WTC11 (cell line): ENCODE measurements at regions not wholly inside any gene's neighbourhood (a gene's known extent, or its start where the extent isn't known, plus 50 kb on each side); places are given as distances from the start of the nearest gene placed in this dataset.

ENCODE experiments used
- ELF4 ChIP-seq: sonication (generic); formaldehyde crosslinking; IDR thresholded peaks from 2 replicates; pipeline ENCODE4 v1.8.1; 2022; ENCODE audit warnings: low read depth, mild to moderate bottlenecking, moderate library complexity, missing genetic modification reagents
- GTF2I ChIP-seq: fragments of 250-450 bp; sonication (Bioruptor Pico); conservative IDR thresholded peaks from 2 replicates; pipeline ENCODE4 v1.4.0; 2021; ENCODE audit warnings: mild to moderate bottlenecking
- NFE2L1 ChIP-seq: sonication (generic); formaldehyde crosslinking; IDR thresholded peaks from 2 replicates; pipeline ENCODE4 v1.8.1; 2023; ENCODE audit warnings: missing genetic modification reagents
- NFYB ChIP-seq: sonication (generic); formaldehyde crosslinking; conservative IDR thresholded peaks from 2 replicates; pipeline ENCODE4 v1.8.0; 2022; ENCODE audit warnings: low read depth, missing genetic modification reagents
- NR2C2 ChIP-seq: sonication (generic); formaldehyde crosslinking; IDR thresholded peaks from 2 replicates; pipeline ENCODE4 v1.8.0; 2022; ENCODE audit warnings: mild to moderate bottlenecking, missing genetic modification reagents
- TEAD1 ChIP-seq: sonication (generic); formaldehyde crosslinking; IDR thresholded peaks from 2 replicates; pipeline ENCODE4 v1.8.0; 2022; ENCODE audit warnings: mild to moderate bottlenecking, missing genetic modification reagents
- ZNF317 ChIP-seq: sonication (generic); formaldehyde crosslinking; IDR thresholded peaks from 2 replicates; pipeline ENCODE4 v1.8.1; 2023; ENCODE audit warnings: low read depth, mild to moderate bottlenecking, moderate library complexity, missing genetic modification reagents, borderline replicate concordance
- TF ChIP-seq, protein P1 (sequence below): fragments of 200-600 bp; IDR thresholded peaks from 2 replicates; pipeline ENCODE4 v1.8.0; 2022; ENCODE audit warnings: antibody characterized with exemption
- TF ChIP-seq, protein P2 (sequence below): sonication (generic); formaldehyde crosslinking; IDR thresholded peaks from 2 replicates; pipeline ENCODE4 v1.8.1; 2022; ENCODE audit warnings: low read depth, missing genetic modification reagents, borderline replicate concordance
- TF ChIP-seq, protein P3 (sequence below): sonication (generic); formaldehyde crosslinking; conservative IDR thresholded peaks from 2 replicates; pipeline ENCODE4 v1.8.1; 2022; ENCODE audit warnings: mild to moderate bottlenecking, missing genetic modification reagents
- TF ChIP-seq, protein P4 (sequence below): sonication (generic); formaldehyde crosslinking; IDR thresholded peaks from 2 replicates; pipeline ENCODE4 v1.8.0; 2023; ENCODE audit warnings: missing genetic modification reagents
- TF ChIP-seq, protein P5 (sequence below): fragments of 250-450 bp; sonication (Bioruptor Pico); IDR thresholded peaks from 2 replicates; pipeline ENCODE4 v1.9.0; 2021; ENCODE audit warnings: mild to moderate bottlenecking
- TF ChIP-seq, protein P6 (sequence below): sonication (generic); formaldehyde crosslinking; IDR thresholded peaks from 2 replicates; pipeline ENCODE4 v1.8.1; 2023; ENCODE audit warnings: mild to moderate bottlenecking, missing genetic modification reagents, moderate library complexity

DNA sequence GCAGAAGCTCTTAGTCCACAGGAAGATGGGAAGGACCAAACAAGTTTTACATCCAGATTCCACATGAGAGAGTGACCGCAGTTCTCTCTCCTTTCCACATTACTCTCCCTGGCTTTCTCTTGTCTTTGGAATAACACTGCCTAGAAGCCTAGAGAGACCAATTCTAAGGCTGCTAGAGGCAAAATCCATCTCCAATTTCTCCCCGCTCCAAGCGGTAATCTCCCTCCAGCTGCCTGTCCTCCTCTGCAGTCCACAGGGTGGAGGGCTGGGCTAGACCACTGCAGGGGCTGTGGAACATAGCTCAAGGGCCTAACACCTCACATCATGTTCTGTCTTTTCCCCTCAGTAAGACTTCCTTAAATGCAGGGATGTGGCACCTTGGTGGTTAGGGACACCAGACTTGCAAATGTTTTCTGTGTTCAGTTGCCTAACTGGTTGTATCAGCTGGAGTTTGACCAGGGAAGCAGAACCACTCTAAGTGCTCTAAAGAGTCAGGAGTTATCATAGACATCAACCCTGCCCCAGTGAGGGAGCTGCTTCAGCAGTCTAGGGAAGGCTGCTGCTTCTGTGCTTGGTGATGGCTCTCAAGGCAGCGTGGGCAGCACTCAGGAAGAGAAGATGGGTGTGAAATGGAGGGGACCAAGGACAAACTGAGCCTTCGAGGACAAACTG lies 423.1 kb downstream of the BCOR start:
- TF ChIP-seq NR2C2 (CRISPR knock-in tag) (no peak), TEAD1 (CRISPR knock-in tag) (no peak), NFE2L1 (no peak), ELF4 (CRISPR knock-in tag) (no peak), ZNF317 (CRISPR knock-in tag) (no peak), GTF2I (CRISPR knock-in tag) (no peak), NFYB (no peak)
- TF ChIP-seq, protein P1, sequence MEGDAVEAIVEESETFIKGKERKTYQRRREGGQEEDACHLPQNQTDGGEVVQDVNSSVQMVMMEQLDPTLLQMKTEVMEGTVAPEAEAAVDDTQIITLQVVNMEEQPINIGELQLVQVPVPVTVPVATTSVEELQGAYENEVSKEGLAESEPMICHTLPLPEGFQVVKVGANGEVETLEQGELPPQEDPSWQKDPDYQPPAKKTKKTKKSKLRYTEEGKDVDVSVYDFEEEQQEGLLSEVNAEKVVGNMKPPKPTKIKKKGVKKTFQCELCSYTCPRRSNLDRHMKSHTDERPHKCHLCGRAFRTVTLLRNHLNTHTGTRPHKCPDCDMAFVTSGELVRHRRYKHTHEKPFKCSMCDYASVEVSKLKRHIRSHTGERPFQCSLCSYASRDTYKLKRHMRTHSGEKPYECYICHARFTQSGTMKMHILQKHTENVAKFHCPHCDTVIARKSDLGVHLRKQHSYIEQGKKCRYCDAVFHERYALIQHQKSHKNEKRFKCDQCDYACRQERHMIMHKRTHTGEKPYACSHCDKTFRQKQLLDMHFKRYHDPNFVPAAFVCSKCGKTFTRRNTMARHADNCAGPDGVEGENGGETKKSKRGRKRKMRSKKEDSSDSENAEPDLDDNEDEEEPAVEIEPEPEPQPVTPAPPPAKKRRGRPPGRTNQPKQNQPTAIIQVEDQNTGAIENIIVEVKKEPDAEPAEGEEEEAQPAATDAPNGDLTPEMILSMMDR, result no peak
- TF ChIP-seq, protein P2, sequence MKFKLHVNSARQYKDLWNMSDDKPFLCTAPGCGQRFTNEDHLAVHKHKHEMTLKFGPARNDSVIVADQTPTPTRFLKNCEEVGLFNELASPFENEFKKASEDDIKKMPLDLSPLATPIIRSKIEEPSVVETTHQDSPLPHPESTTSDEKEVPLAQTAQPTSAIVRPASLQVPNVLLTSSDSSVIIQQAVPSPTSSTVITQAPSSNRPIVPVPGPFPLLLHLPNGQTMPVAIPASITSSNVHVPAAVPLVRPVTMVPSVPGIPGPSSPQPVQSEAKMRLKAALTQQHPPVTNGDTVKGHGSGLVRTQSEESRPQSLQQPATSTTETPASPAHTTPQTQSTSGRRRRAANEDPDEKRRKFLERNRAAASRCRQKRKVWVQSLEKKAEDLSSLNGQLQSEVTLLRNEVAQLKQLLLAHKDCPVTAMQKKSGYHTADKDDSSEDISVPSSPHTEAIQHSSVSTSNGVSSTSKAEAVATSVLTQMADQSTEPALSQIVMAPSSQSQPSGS, result no peak
- TF ChIP-seq, protein P3, sequence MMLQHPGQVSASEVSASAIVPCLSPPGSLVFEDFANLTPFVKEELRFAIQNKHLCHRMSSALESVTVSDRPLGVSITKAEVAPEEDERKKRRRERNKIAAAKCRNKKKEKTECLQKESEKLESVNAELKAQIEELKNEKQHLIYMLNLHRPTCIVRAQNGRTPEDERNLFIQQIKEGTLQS, result no peak
- TF ChIP-seq, protein P4, sequence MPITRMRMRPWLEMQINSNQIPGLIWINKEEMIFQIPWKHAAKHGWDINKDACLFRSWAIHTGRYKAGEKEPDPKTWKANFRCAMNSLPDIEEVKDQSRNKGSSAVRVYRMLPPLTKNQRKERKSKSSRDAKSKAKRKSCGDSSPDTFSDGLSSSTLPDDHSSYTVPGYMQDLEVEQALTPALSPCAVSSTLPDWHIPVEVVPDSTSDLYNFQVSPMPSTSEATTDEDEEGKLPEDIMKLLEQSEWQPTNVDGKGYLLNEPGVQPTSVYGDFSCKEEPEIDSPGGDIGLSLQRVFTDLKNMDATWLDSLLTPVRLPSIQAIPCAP (CRISPR knock-in tag), result no peak
- TF ChIP-seq, protein P5, sequence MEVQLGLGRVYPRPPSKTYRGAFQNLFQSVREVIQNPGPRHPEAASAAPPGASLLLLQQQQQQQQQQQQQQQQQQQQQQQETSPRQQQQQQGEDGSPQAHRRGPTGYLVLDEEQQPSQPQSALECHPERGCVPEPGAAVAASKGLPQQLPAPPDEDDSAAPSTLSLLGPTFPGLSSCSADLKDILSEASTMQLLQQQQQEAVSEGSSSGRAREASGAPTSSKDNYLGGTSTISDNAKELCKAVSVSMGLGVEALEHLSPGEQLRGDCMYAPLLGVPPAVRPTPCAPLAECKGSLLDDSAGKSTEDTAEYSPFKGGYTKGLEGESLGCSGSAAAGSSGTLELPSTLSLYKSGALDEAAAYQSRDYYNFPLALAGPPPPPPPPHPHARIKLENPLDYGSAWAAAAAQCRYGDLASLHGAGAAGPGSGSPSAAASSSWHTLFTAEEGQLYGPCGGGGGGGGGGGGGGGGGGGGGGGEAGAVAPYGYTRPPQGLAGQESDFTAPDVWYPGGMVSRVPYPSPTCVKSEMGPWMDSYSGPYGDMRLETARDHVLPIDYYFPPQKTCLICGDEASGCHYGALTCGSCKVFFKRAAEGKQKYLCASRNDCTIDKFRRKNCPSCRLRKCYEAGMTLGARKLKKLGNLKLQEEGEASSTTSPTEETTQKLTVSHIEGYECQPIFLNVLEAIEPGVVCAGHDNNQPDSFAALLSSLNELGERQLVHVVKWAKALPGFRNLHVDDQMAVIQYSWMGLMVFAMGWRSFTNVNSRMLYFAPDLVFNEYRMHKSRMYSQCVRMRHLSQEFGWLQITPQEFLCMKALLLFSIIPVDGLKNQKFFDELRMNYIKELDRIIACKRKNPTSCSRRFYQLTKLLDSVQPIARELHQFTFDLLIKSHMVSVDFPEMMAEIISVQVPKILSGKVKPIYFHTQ (CRISPR knock-in tag), result no peak
- TF ChIP-seq, protein P6, sequence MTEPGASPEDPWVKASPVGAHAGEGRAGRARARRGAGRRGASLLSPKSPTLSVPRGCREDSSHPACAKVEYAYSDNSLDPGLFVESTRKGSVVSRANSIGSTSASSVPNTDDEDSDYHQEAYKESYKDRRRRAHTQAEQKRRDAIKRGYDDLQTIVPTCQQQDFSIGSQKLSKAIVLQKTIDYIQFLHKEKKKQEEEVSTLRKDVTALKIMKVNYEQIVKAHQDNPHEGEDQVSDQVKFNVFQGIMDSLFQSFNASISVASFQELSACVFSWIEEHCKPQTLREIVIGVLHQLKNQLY (CRISPR knock-in tag), result no peak
